HEK293T (cell line): ENCODE measurements at regions not wholly inside any gene's neighbourhood (a gene's known extent, or its start where the extent isn't known, plus 50 kb on each side); places are given as distances from the start of the nearest gene placed in this dataset.

Experiments
- CTBP1 ChIP-seq: fragments of 450-650 bp; IDR thresholded peaks from 2 replicates; pipeline ENCODE4 v1.6.1; 2016; ENCODE audit warnings: borderline replicate concordance
- ELF4 ChIP-seq: fragments of 450-650 bp; IDR thresholded peaks from 2 replicates; pipeline ENCODE4 v1.6.1; 2017; ENCODE audit warnings: antibody characterized with exemption
- FOXA1 ChIP-seq: fragments of 450-650 bp; IDR thresholded peaks from 2 replicates; pipeline ENCODE4 v1.6.1; 2016; ENCODE audit warnings: mild to moderate bottlenecking
- FOXK2 ChIP-seq: fragments of 450-650 bp; IDR thresholded peaks from 2 replicates; pipeline ENCODE4 v1.6.1; 2016; ENCODE audit warnings: mild to moderate bottlenecking
- FOXM1 ChIP-seq: fragments of 450-650 bp; IDR thresholded peaks from 2 replicates; pipeline ENCODE4 v1.6.1; 2017; ENCODE audit warnings: mild to moderate bottlenecking, borderline replicate concordance
- HDGF ChIP-seq: fragments of 450-650 bp; IDR thresholded peaks from 2 replicates; pipeline ENCODE4 v1.6.1; 2017; ENCODE audit warnings: antibody characterized with exemption, borderline replicate concordance
- LEF1 ChIP-seq: fragments of 450-650 bp; IDR thresholded peaks from 2 replicates; pipeline ENCODE4 v1.6.1; 2017; ENCODE audit warnings: mild to moderate bottlenecking, borderline replicate concordance
- NFRKB ChIP-seq: fragments of 450-650 bp; IDR thresholded peaks from 2 replicates; pipeline ENCODE4 v1.6.1; 2016; ENCODE audit warnings: mild to moderate bottlenecking, moderate library complexity
- SUZ12 ChIP-seq: fragments of 450-650 bp; IDR thresholded peaks from 2 replicates; pipeline ENCODE4 v1.6.1; 2016; ENCODE audit warnings: mild to moderate bottlenecking
- TARDBP ChIP-seq: fragments of 450-650 bp; IDR thresholded peaks from 2 replicates; pipeline ENCODE4 v1.6.1; 2016
- TF ChIP-seq, protein P1 (sequence below): fragments of 450-650 bp; IDR thresholded peaks from 2 replicates; pipeline ENCODE4 v1.6.1; 2016

DNA sequence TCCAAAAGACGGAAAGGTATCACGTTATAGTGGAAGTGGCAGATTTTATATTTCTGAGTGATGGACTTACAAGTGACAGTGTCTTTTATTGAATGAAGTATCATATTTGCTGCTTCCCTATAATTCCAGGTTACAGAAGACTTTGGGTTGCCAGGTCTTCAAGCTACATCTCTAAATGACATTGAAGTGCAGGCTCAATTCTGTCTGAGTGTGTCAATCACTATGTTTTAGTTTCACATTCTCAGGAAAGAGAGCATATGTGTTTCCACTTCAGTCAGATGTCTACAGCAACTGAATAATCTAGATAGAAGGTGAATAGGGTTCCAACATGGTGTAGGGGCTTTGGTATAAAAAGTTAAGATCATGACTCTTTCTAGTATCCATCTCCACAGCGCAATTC, 492.7 kb upstream of the API5 start:
- TF ChIP-seq TARDBP (no peak), ELF4 (no peak), FOXM1 (no peak), CTBP1 (no peak), SUZ12 (no peak), FOXA1 (no peak), LEF1 (no peak), HDGF (no peak), NFRKB (no peak), FOXK2 (no peak)
- TF ChIP-seq, protein P1, sequence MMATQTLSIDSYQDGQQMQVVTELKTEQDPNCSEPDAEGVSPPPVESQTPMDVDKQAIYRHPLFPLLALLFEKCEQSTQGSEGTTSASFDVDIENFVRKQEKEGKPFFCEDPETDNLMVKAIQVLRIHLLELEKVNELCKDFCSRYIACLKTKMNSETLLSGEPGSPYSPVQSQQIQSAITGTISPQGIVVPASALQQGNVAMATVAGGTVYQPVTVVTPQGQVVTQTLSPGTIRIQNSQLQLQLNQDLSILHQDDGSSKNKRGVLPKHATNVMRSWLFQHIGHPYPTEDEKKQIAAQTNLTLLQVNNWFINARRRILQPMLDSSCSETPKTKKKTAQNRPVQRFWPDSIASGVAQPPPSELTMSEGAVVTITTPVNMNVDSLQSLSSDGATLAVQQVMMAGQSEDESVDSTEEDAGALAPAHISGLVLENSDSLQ = no peak
